ENCODE measurements at regions not wholly inside any gene's neighbourhood (a gene's known extent, or its start where the extent isn't known, plus 50 kb on each side); places are given as distances from the start of the nearest gene placed in this dataset.
A peak's percentile ranks its signal among the peaks of the same experiment; 100 is the strongest.

DNA sequence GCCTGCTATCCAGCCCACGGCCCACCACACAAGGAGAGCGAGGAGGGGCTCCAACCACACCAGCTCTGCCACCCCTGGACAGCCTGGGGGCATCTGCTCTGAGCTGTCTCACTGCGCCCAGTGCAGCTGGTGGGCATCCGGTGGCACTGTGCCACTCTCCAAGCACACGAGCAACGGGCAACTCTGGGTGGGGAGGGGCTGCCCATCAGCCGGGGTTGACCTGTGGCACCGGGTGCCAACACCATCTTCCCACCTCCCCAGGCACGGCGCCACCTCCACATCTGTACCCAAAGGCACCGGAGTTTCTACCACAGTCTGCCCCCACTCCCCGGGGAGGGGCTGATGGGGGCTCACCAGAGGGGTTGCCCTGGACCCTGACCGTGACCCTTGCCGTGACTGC lies 241.8 kb downstream of the RBFOX3 start:
- H3K27ac ChIP-seq (ENCODE audit: low read length): no peak overlapping the region
- no peaks in the 10 kb centered on the region for H3K9me3 ChIP-seq (ENCODE audit: low read length)
- no peaks in the 10 kb centered on the region for H3K27me3 ChIP-seq (ENCODE audit: insufficient read depth, low read depth, low read length)
- no peaks in the 10 kb centered on the region for H3K79me2 ChIP-seq (replicated peaks; ENCODE audit: insufficient read depth, low read length)
- H4K20me1 ChIP-seq (ENCODE audit: insufficient read depth): no peaks in the 10 kb centered on the region
- H3K9me2 ChIP-seq (ENCODE audit: insufficient read depth, low read length): no peaks in the 10 kb centered on the region
- TF ChIP-seq EP300 (conservative IDR thresholded peaks at IDR 0.05; ENCODE audit: poor library complexity, severe bottlenecking) (no peak), TAF1 (IDR thresholded peaks at IDR 0.05; ENCODE audit: low read depth) (no peak), MXI1 (conservative IDR thresholded peaks at IDR 0.05; ENCODE audit: poor library complexity, severe bottlenecking) (no peak), SMC3 (conservative IDR thresholded peaks at IDR 0.05; ENCODE audit: poor library complexity) (no peak)
- no peaks in the 10 kb centered on the region for H3K36me3 ChIP-seq (ENCODE audit: insufficient read depth, low read length)
- no peak overlapping the region for H3K9ac ChIP-seq (ENCODE audit: low read length)
- no peak overlapping the region for H2AFZ ChIP-seq (ENCODE audit: low read depth, low read length)
- H3F3A ChIP-seq (ENCODE audit: insufficient read depth, low read length, poor library complexity, severe bottlenecking): no peaks in the 10 kb centered on the region
- no peak overlapping the region for H3K4me3 ChIP-seq (ENCODE audit: low read length)
- no peak overlapping the region for H3K4me2 ChIP-seq (ENCODE audit: low read length)

DNA sequence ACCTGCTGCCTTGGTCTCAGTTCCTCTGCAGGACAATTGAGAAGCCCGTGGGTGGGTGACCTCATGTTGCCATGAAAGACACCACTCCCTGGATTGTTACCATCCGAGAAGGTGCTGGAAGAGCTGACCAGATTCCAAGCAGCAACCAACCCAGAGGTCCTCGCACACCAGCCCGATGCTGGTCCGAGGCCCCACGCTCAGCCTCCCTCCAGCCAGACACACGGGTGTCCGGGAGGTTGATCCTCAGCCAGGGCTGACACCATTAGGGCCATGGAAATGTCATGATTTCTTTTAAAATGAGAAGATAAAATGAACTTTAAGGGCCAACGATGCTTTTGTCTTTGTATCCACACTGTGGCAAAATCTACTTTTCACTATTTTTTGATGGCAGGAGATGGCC lies 242.3 kb downstream of the RBFOX3 start:
- Histone ChIP-seq H3K4me3 (ENCODE audit: low read length) (no peak overlapping the region), H3K9me2 (ENCODE audit: insufficient read depth, low read length) (no peaks in the 10 kb centered on the region), H2AFZ (ENCODE audit: low read depth, low read length) (no peak overlapping the region), H3F3A (ENCODE audit: insufficient read depth, low read length, poor library complexity, severe bottlenecking) (no peaks in the 10 kb centered on the region), H3K4me2 (ENCODE audit: low read length) (no peak overlapping the region), H4K20me1 (ENCODE audit: insufficient read depth) (no peaks in the 10 kb centered on the region), H3K36me3 (ENCODE audit: insufficient read depth, low read length) (no peaks in the 10 kb centered on the region), H3K27ac (ENCODE audit: low read length) (no peak overlapping the region), H3K27me3 (ENCODE audit: insufficient read depth, low read depth, low read length) (no peaks in the 10 kb centered on the region), H3K9ac (ENCODE audit: low read length) (no peak overlapping the region), H3K79me2 (replicated peaks; ENCODE audit: insufficient read depth, low read length) (no peaks in the 10 kb centered on the region), H3K9me3 (ENCODE audit: low read length) (no peaks in the 10 kb centered on the region)
- no peak for TF ChIP-seq MXI1 (conservative IDR thresholded peaks at IDR 0.05; ENCODE audit: poor library complexity, severe bottlenecking)
- no peak for TF ChIP-seq POLR2AphosphoS5 (IDR thresholded peaks at IDR 0.05)

DNA sequence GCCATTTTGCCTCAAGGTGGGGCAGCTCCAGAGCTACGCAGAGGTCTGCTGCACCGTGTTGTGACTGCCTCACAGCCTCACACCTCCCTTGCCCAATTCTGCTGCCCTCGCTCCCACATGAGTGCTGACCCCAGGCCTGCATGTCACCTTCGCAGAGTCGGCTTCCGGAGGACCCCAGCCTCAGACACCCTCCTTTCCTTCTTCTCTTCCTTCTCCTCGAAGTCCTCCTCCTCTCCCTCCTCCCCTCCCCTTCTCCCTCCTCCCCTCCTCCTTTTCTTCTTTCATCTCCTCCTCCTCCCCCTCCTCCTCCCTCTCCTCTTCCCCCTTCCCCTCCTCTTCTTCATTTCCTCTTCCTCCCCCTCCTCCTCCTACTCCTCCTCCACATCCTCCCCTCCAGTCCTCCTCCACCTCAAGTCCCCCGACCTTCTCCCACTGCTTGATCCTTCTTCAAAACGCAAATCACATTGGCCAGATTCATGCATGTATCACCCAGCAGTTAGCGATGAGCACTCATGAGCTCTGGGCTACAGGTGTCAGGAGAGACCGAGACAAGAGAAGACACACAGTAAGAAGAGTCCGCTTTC lies 243.8 kb downstream of the RBFOX3 start:
- Histone ChIP-seq H3K9ac (ENCODE audit: low read length) (peak overlapping the region; percentile 23), H4K20me1 (ENCODE audit: insufficient read depth) (no peaks in the 10 kb centered on the region), H3K36me3 (ENCODE audit: insufficient read depth, low read length) (no peaks in the 10 kb centered on the region), H3K9me2 (ENCODE audit: insufficient read depth, low read length) (no peaks in the 10 kb centered on the region), H3K27me3 (ENCODE audit: insufficient read depth, low read depth, low read length) (no peaks in the 10 kb centered on the region), H3K4me3 (ENCODE audit: low read length) (peak overlapping the region; percentile 53), H3K4me2 (ENCODE audit: low read length) (no peak overlapping the region), H2AFZ (ENCODE audit: low read depth, low read length) (no peak overlapping the region), H3K27ac (ENCODE audit: low read length) (no peak overlapping the region), H3F3A (ENCODE audit: insufficient read depth, low read length, poor library complexity, severe bottlenecking) (no peaks in the 10 kb centered on the region), H3K79me2 (replicated peaks; ENCODE audit: insufficient read depth, low read length) (no peaks in the 10 kb centered on the region), H3K9me3 (ENCODE audit: low read length) (no peaks in the 10 kb centered on the region)
- TF ChIP-seq, protein P1, sequence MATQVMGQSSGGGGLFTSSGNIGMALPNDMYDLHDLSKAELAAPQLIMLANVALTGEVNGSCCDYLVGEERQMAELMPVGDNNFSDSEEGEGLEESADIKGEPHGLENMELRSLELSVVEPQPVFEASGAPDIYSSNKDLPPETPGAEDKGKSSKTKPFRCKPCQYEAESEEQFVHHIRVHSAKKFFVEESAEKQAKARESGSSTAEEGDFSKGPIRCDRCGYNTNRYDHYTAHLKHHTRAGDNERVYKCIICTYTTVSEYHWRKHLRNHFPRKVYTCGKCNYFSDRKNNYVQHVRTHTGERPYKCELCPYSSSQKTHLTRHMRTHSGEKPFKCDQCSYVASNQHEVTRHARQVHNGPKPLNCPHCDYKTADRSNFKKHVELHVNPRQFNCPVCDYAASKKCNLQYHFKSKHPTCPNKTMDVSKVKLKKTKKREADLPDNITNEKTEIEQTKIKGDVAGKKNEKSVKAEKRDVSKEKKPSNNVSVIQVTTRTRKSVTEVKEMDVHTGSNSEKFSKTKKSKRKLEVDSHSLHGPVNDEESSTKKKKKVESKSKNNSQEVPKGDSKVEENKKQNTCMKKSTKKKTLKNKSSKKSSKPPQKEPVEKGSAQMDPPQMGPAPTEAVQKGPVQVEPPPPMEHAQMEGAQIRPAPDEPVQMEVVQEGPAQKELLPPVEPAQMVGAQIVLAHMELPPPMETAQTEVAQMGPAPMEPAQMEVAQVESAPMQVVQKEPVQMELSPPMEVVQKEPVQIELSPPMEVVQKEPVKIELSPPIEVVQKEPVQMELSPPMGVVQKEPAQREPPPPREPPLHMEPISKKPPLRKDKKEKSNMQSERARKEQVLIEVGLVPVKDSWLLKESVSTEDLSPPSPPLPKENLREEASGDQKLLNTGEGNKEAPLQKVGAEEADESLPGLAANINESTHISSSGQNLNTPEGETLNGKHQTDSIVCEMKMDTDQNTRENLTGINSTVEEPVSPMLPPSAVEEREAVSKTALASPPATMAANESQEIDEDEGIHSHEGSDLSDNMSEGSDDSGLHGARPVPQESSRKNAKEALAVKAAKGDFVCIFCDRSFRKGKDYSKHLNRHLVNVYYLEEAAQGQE (IDR thresholded peaks at IDR 0.05; ENCODE audit: borderline replicate concordance): no peak
- no peak for TF ChIP-seq MXI1 (conservative IDR thresholded peaks at IDR 0.05; ENCODE audit: poor library complexity, severe bottlenecking)
- TF ChIP-seq SMC3 (conservative IDR thresholded peaks at IDR 0.05; ENCODE audit: poor library complexity): no peak
- TF ChIP-seq POLR2AphosphoS5 (IDR thresholded peaks at IDR 0.05): no peak
- TF ChIP-seq, protein P2, sequence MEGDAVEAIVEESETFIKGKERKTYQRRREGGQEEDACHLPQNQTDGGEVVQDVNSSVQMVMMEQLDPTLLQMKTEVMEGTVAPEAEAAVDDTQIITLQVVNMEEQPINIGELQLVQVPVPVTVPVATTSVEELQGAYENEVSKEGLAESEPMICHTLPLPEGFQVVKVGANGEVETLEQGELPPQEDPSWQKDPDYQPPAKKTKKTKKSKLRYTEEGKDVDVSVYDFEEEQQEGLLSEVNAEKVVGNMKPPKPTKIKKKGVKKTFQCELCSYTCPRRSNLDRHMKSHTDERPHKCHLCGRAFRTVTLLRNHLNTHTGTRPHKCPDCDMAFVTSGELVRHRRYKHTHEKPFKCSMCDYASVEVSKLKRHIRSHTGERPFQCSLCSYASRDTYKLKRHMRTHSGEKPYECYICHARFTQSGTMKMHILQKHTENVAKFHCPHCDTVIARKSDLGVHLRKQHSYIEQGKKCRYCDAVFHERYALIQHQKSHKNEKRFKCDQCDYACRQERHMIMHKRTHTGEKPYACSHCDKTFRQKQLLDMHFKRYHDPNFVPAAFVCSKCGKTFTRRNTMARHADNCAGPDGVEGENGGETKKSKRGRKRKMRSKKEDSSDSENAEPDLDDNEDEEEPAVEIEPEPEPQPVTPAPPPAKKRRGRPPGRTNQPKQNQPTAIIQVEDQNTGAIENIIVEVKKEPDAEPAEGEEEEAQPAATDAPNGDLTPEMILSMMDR (IDR thresholded peaks at IDR 0.05; ENCODE audit: poor library complexity, severe bottlenecking): no peak
- no peak for TF ChIP-seq EZH2 (IDR thresholded peaks at IDR 0.05; ENCODE audit: borderline replicate concordance, insufficient read depth, low read length, poor library complexity, severe bottlenecking)
- TF ChIP-seq TAF1 (IDR thresholded peaks at IDR 0.05; ENCODE audit: low read depth): no peak
- TF ChIP-seq RAD21 (conservative IDR thresholded peaks at IDR 0.05): no peak

Data from neural cell (in vitro differentiated cells).